Stomach (tissue), 4 donors: ENCODE measurements at regions not wholly inside any gene's neighbourhood (a gene's known extent, or its start where the extent isn't known, plus 50 kb on each side); places are given as distances from the start of the nearest gene placed in this dataset.

Experiments used
- EP300 ChIP-seq: sonication (generic); formaldehyde crosslinking; IDR thresholded peaks from one replicate; pipeline ENCODE4 v1.6.1; 2017; ENCODE audit warnings: antibody characterized with exemption
- POLR2A ChIP-seq, 4 donors: fragments of 450-650 bp; IDR thresholded peaks; one replicate each; pipeline ENCODE4 v1.6.1; 2016; ENCODE audit warnings: antibody characterized with exemption in 4 of 4, control low read depth in 2 of 4, mild to moderate bottlenecking in 1 of 4, moderate library complexity in 1 of 4
- POLR2AphosphoS5 ChIP-seq, 3 donors: sonication (generic); formaldehyde crosslinking; IDR thresholded peaks; one replicate each; pipeline ENCODE4 v1.6.1; 2016; ENCODE audit warnings: antibody characterized with exemption in 3 of 3
- TF ChIP-seq, protein P1 (sequence below), 7 experiments: fragments of 450-650 bp in 4 of 7; fragments of 200-600 bp in 3 of 7; sonication (generic) in 3 of 7; IDR thresholded peaks; one replicate each; pipeline ENCODE4 v1.5.1; 2016 to 2019; ENCODE audit warnings: antibody characterized with exemption in 7 of 7, control low read depth in 2 of 7, mild to moderate bottlenecking in 1 of 7

DNA sequence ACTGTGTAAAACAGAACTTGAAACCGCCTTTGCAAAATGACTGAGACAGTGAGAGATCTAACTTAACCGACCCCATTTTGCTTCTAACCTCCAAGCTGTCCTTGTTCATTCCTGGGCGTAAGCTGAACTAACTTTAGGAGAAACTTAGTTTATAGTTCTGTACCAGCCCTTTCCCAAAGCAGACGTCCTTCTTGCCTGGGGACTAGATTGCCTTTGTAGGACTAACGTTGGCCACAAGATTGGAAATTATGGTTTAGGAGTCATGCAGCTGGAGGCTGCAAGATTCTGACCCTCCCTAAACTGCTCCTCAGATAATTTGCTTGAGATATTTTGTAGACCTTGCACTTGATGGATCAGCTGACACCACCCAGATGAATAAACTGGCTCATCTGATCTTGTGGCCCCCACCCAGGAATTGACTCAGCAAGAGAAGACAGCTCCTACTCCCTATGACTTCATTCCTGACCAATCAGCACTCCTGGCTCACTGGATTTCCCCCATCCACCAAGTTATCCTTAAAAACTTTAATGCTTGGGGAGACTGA, 219.9 kb upstream of the PROK2 start:
- TF ChIP-seq, protein P1, sequence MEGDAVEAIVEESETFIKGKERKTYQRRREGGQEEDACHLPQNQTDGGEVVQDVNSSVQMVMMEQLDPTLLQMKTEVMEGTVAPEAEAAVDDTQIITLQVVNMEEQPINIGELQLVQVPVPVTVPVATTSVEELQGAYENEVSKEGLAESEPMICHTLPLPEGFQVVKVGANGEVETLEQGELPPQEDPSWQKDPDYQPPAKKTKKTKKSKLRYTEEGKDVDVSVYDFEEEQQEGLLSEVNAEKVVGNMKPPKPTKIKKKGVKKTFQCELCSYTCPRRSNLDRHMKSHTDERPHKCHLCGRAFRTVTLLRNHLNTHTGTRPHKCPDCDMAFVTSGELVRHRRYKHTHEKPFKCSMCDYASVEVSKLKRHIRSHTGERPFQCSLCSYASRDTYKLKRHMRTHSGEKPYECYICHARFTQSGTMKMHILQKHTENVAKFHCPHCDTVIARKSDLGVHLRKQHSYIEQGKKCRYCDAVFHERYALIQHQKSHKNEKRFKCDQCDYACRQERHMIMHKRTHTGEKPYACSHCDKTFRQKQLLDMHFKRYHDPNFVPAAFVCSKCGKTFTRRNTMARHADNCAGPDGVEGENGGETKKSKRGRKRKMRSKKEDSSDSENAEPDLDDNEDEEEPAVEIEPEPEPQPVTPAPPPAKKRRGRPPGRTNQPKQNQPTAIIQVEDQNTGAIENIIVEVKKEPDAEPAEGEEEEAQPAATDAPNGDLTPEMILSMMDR (IDR thresholded peaks at IDR 0.05) = no peak
- TF ChIP-seq EP300 (no peak), POLR2A (IDR thresholded peaks at IDR 0.05) (no peak), POLR2AphosphoS5 (IDR thresholded peaks at IDR 0.05) (no peak)
